IMR-90 (cell line): ENCODE measurements at regions not wholly inside any gene's neighbourhood (a gene's known extent, or its start where the extent isn't known, plus 50 kb on each side); places are given as distances from the start of the nearest gene placed in this dataset.

Experiments
- ATAC-seq: fragments of 200-7000 bp; cut with Tn5 transposase; 2 replicates; pipeline ENCODE4 v1.9.1; 2020; ENCODE audit warnings: low read depth, mild to moderate bottlenecking, moderate library complexity
- BruUV-seq: library from RNA; stranded (reverse); fragments of 400-500 nt; replicated peaks from 2 replicates; lab custom pipeline; 2021; lab: Mats Ljungman, UMichigan
- CTCF ChIA-PET: fragments of 300-600 bp; formaldehyde crosslinking; extraction: SDS; loops from one replicate; lab custom pipeline; 2021; ENCODE audit warnings: antibody characterized with exemption; lab: Yijun Ruan, JAX
- POLR2A ChIA-PET: fragments of 300-600 bp; sonication (Branson Sonifier 250); formaldehyde crosslinking; loops from one replicate; lab custom pipeline; 2022; ENCODE audit warnings: antibody characterized with exemption; ENCODE audit not compliant: unreplicated experiment; lab: Charles Lee
- DNase-seq: peaks from one replicate; pipeline ENCODE4 v3.0.0; 2013
- H2AFZ ChIP-seq: replicated peaks from 2 replicates; pipeline ENCODE3; 2013; ENCODE audit warnings: low read length, mild to moderate bottlenecking; ENCODE audit not compliant: poor library complexity
- H2AK5ac ChIP-seq: 2 replicates; pipeline ENCODE4 v1.6.1; 2013; ENCODE audit warnings: low read depth, low read length, inconsistent platforms
- H2AK9ac ChIP-seq: replicated peaks from 2 replicates; pipeline ENCODE3; 2013; ENCODE audit warnings: mild to moderate bottlenecking, low read depth, low read length, moderate library complexity; ENCODE audit not compliant: poor library complexity
- H2BK120ac ChIP-seq: 2 replicates; pipeline ENCODE4 v1.6.1; 2013; ENCODE audit warnings: low read depth, low read length, inconsistent platforms
- H2BK15ac ChIP-seq: 3 replicates; pipeline ENCODE4 v1.6.1; 2013; ENCODE audit warnings: low read depth, low read length, inconsistent platforms
- H2BK20ac ChIP-seq: 2 replicates; pipeline ENCODE4 v1.6.1; 2013; ENCODE audit warnings: low read depth, mild to moderate bottlenecking, inconsistent platforms, low read length, moderate library complexity
- H2BK5ac ChIP-seq: 2 replicates; pipeline ENCODE4 v1.6.1; 2013; ENCODE audit warnings: mild to moderate bottlenecking, low read depth, low read length, inconsistent platforms; ENCODE audit not compliant: poor library complexity, severe bottlenecking
- H3K14ac ChIP-seq: replicated peaks from 2 replicates; pipeline ENCODE4 v1.6.1; 2013; ENCODE audit warnings: low read depth, low read length, inconsistent platforms
- H3K18ac ChIP-seq: 2 replicates; pipeline ENCODE4 v1.6.1; 2013; ENCODE audit warnings: low read depth, low read length, control low read depth
- H3K23ac ChIP-seq: 2 replicates; pipeline ENCODE4 v1.6.1; 2013; ENCODE audit warnings: low read depth, low read length, inconsistent platforms
- H3K27ac ChIP-seq: 2 replicates; pipeline ENCODE4 v1.5.1; 2013; ENCODE audit warnings: mild to moderate bottlenecking, control low read depth, low read length; ENCODE audit not compliant: insufficient read depth
- H3K27me3 ChIP-seq: 2 replicates; pipeline ENCODE4 v1.6.1; 2013; ENCODE audit warnings: low read length; ENCODE audit not compliant: control insufficient read depth, insufficient read depth
- H3K36me3 ChIP-seq: 2 replicates; pipeline ENCODE4 v1.6.1; 2013; ENCODE audit warnings: low read length, mixed read lengths; ENCODE audit not compliant: control insufficient read depth, insufficient read depth
- H3K4ac ChIP-seq: 2 replicates; pipeline ENCODE4 v1.6.1; 2013; ENCODE audit warnings: low read depth, low read length, inconsistent platforms
- H3K4me1 ChIP-seq: 2 replicates; pipeline ENCODE4 v1.6.1; 2013; ENCODE audit warnings: low read length, mixed read lengths; ENCODE audit not compliant: control insufficient read depth, insufficient read depth
- H3K4me2 ChIP-seq: 2 replicates; pipeline ENCODE4 v1.6.1; 2013; ENCODE audit warnings: low read depth, mild to moderate bottlenecking, control low read depth, low read length, moderate library complexity
- H3K4me3 ChIP-seq: 2 replicates; pipeline ENCODE4 v1.5.1; 2013; ENCODE audit warnings: low read depth, mild to moderate bottlenecking, control low read depth, low read length, moderate library complexity; ENCODE audit not compliant: insufficient read depth
- H3K56ac ChIP-seq: 2 replicates; pipeline ENCODE4 v1.6.1; 2013; ENCODE audit warnings: low read length, inconsistent platforms; ENCODE audit not compliant: insufficient read depth; ENCODE audit errors: extremely low read depth
- H3K79me1 ChIP-seq, 2 experiments: 2 replicates each; pipeline ENCODE4 v1.6.1; 2013; ENCODE audit warnings: low read length in 2 of 2, inconsistent platforms in 1 of 2, low read depth in 1 of 2
- H3K9ac ChIP-seq: 2 replicates; pipeline ENCODE4 v1.6.1; 2013; ENCODE audit warnings: low read depth, low read length, control low read depth
- H3K9me1 ChIP-seq: 2 replicates; pipeline ENCODE4 v1.6.1; 2013; ENCODE audit warnings: low read length, inconsistent platforms; ENCODE audit not compliant: insufficient read depth
- H3K9me3 ChIP-seq: 2 replicates; pipeline ENCODE4 v1.6.1; 2013; ENCODE audit warnings: low read length; ENCODE audit not compliant: control insufficient read depth, insufficient read depth
- H4K20me1 ChIP-seq: 2 replicates; pipeline ENCODE4 v1.6.1; 2013; ENCODE audit warnings: low read length, inconsistent platforms; ENCODE audit not compliant: insufficient read depth
- H4K5ac ChIP-seq: 2 replicates; pipeline ENCODE4 v1.6.1; 2013; ENCODE audit warnings: mild to moderate bottlenecking, low read depth, low read length, control low read depth
- H4K8ac ChIP-seq, 2 experiments: 2 replicates each; pipeline ENCODE4 v1.6.1; 2013; ENCODE audit warnings: low read depth in 2 of 2, low read length in 2 of 2, control low read depth in 1 of 2, inconsistent platforms in 1 of 2
- H4K91ac ChIP-seq: 2 replicates; pipeline ENCODE4 v1.6.1; 2013; ENCODE audit warnings: low read depth, low read length, inconsistent platforms; ENCODE audit not compliant: insufficient read depth
- BHLHE40 ChIP-seq: fragments of 150-350 bp; IDR thresholded peaks from 2 replicates; pipeline ENCODE4 v1.6.1; 2016; ENCODE audit warnings: mild to moderate bottlenecking, low read depth, low read length
- CEBPB ChIP-seq: IDR thresholded peaks from 2 replicates; pipeline ENCODE4 v1.6.1; 2012; ENCODE audit warnings: low read depth, low read length, improper control_type of control experiment
- CTCF ChIP-seq: conservative IDR thresholded peaks from 2 replicates; pipeline ENCODE4 v1.5.1; 2012; ENCODE audit warnings: mild to moderate bottlenecking, low read depth, low read length, improper control_type of control experiment
- MAZ ChIP-seq: IDR thresholded peaks from 2 replicates; pipeline ENCODE4 v1.6.1; 2012; ENCODE audit warnings: low read depth, mild to moderate bottlenecking, low read length, improper control_type of control experiment, moderate library complexity, borderline replicate concordance
- MXI1 ChIP-seq: IDR thresholded peaks from 2 replicates; pipeline ENCODE4 v1.6.1; 2012; ENCODE audit warnings: low read depth, mild to moderate bottlenecking, low read length, moderate library complexity, borderline replicate concordance
- RCOR1 ChIP-seq: IDR thresholded peaks from 2 replicates; pipeline ENCODE4 v1.6.1; 2012; ENCODE audit warnings: mild to moderate bottlenecking, low read length, improper control_type of control experiment; ENCODE audit not compliant: insufficient replicate concordance
- SMC3 ChIP-seq: fragments of 150-350 bp; IDR thresholded peaks from 2 replicates; pipeline ENCODE4 v1.6.1; 2016; ENCODE audit warnings: low read depth, mild to moderate bottlenecking, antibody characterized with exemption, low read length, moderate library complexity
- WGBS, 2 experiments: methylation state at CpG; one replicate each; pipeline versions ENCODE4 v1.1.5 to v1.1.7; 2013; ENCODE audit warnings: missing lambda C conversion rate in 2 of 2; ENCODE audit not compliant: insufficient read length in 1 of 2; ENCODE audit errors: extremely low coverage in 2 of 2; 5-methylcytosine and 5-hydroxymethylcytosine counted together
- dilution Hi-C: fragments of 300-500 bp; cut with HindIII; formaldehyde crosslinking; loops from one replicate; pipeline ENCODE4 v1.14.3; 2018; ENCODE audit warnings: low sequenced_read_pairs; ENCODE audit not compliant: unreplicated experiment
- in situ Hi-C: fragments of 300-500 bp; cut with MboI; formaldehyde crosslinking; loops from 3 replicates; pipeline ENCODE4 v1.14.3; 2019; ENCODE audit warnings: low sequenced_read_pairs, inconsistent platforms, mixed read lengths
- intact Hi-C: fragments of 100-400 bp; cut with micrococcal nuclease; formaldehyde crosslinking; loops from 2 replicates; pipeline ENCODE4 v1.10.0; 2022

GRCh38 chr13:59461411-59461810 lies 702.3 kb downstream of the DIAPH3 start:
- Histone ChIP-seq H3K4me2 (no peak overlapping the region), H3K56ac (no peak overlapping the region), H3K27ac (no peak overlapping the region), H3K36me3 (no peaks in the 10 kb centered on the region), H2AK5ac (no peak overlapping the region), H2BK120ac (no peak overlapping the region), H3K79me1 (no peaks in the 10 kb centered on the region), H4K20me1 (no peaks in the 10 kb centered on the region), H2AK9ac (no peak overlapping the region), H3K9ac (no peak overlapping the region), H3K4me1 (peaks cover 6% of the 10 kb centered on the region), H3K4me3 (no peak overlapping the region), H4K8ac (no peak overlapping the region), H3K14ac (no peak overlapping the region), H3K9me3 (peaks cover 2% of the 10 kb centered on the region), H4K91ac (no peak overlapping the region), H2BK20ac (no peak overlapping the region), H3K18ac (no peak overlapping the region), H3K9me1 (no peaks in the 10 kb centered on the region), H3K27me3 (no peaks in the 10 kb centered on the region), H3K4ac (no peak overlapping the region), H4K5ac (no peak overlapping the region), H2AFZ (no peak overlapping the region), H2BK5ac (no peak overlapping the region), H3K23ac (no peak overlapping the region), H2BK15ac (no peak overlapping the region)
- intact Hi-C loops: no loop called here
- ChIA-PET POLR2A (no interaction called here), CTCF (no interaction called here)
- WGBS, 2 experiments: no CpG with 5 or more reads among the region's 3 CpGs
- no peak for TF ChIP-seq BHLHE40
- TF ChIP-seq CEBPB: no peak
- no peak for TF ChIP-seq MXI1
- TF ChIP-seq CTCF: no peak
- TF ChIP-seq RCOR1: no peak
- no peak for TF ChIP-seq MAZ
- no peak for TF ChIP-seq SMC3
- in situ Hi-C loops: no loop called here
- dilution Hi-C loops: no loop called here
- no TSS peak for BruUV-seq
- DNase-seq: no peak
- no peak for ATAC-seq
